ENCODE measurements at regions not wholly inside any gene's neighbourhood (a gene's known extent, or its start where the extent isn't known, plus 50 kb on each side); places are given as distances from the start of the nearest gene placed in this dataset.
"Not testable (repeated sequence)": the region's sequence is repeated elsewhere in the genome, so short reads cannot be mapped to it uniquely, and the experiment has no call there.

DNA sequence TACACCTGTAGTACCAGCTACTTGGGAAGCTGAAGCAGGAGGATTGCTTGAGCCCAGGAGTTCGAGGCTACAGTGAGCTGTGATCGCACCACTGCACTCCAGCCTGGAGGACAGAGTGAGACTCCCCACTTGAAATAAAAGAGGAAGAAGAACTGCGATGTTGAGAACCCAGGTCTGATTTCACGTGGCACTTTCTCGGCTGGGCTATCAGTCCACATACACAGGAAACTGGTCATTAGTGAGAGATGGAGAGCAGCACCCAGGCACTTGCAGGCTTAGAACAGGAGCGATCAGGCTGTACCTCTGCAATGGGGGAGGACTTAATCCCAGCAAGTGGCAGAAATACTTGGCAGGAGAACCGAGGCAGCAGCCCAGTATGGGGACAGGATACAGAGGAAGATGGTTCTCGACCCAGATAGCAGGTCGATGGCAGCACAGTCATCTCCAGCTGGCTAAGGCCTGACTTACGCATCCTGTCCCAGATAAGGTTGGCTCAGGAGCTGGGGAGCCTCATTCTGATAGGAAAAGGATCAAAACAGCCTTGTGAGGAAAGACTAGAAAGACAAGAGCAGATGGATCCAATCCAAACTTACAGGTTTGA, 487.7 kb upstream of the AUTS2 start:
- TF ChIP-seq POLR2A (IDR thresholded peaks at IDR 0.05), result no peak
- no peak for TF ChIP-seq POLR2AphosphoS5 (IDR thresholded peaks at IDR 0.05)
- no peak for TF ChIP-seq CTCF (IDR thresholded peaks at IDR 0.05)
- H3K36me3 ChIP-seq, result no peaks in the 10 kb centered on the region
- no peaks in the 10 kb centered on the region for H3K9me3 ChIP-seq
- H3K27me3 ChIP-seq, result no peaks in the 10 kb centered on the region
- peaks cover 0 to 5% (median 0%) of the 10 kb centered on the region in 3 donors for H3K4me1 ChIP-seq
- H3K27ac ChIP-seq, result no peak overlapping the region
- 75 to 89% methylated on average over 7 to 10 of the region's 10 CpGs for WGBS, 2 donors (ENCODE audit: low coverage in 1 of 2)
- H3K4me3 ChIP-seq, result no peak overlapping the region
- ATAC-seq, result no peak

- Histone ChIP-seq H3K4me3 (no peak overlapping the region), H3K27me3 (no peaks in the 10 kb centered on the region), H3K27ac (no peak overlapping the region), H3K9me3 (no peaks in the 10 kb centered on the region), H3K36me3 (no peaks in the 10 kb centered on the region), H3K4me1 (peaks cover 0 to under 1% (median 0%) of the 10 kb centered on the region in 3 donors)
- TF ChIP-seq POLR2AphosphoS5 (IDR thresholded peaks at IDR 0.05), result no peak
- no peak for TF ChIP-seq CTCF (IDR thresholded peaks at IDR 0.05)
- no peak for TF ChIP-seq EP300 (IDR thresholded peaks at IDR 0.05)
- TF ChIP-seq POLR2A (IDR thresholded peaks at IDR 0.05), result no peak
- WGBS, 2 donors (ENCODE audit: low coverage in 1 of 2), result 29 to 43% methylated on average over 2 of the region's 2 CpGs
- no peak for ATAC-seq
These were observed 483.9 kb upstream of the AUTS2 start for GRCh38 chr7:69114374-69114773.

GRCh38 chr7:69115788-69116187, 482.5 kb upstream of the AUTS2 start:
- Histone ChIP-seq H3K27me3 (no peaks in the 10 kb centered on the region), H3K9me3 (no peaks in the 10 kb centered on the region), H3K36me3 (no peaks in the 10 kb centered on the region), H3K4me3 (no peak overlapping the region), H3K4me1 (no peaks in the 10 kb centered on the region), H3K27ac (no peak overlapping the region)
- TF ChIP-seq CTCF (IDR thresholded peaks at IDR 0.05) (no peak), POLR2A (IDR thresholded peaks at IDR 0.05) (no peak), EP300 (IDR thresholded peaks at IDR 0.05) (no peak), POLR2AphosphoS5 (IDR thresholded peaks at IDR 0.05) (no peak)
- no peak for ATAC-seq
- 35 to 45% methylated on average over 3 of the region's 3 CpGs for WGBS, 2 donors (ENCODE audit: low coverage in 1 of 2)

- not testable (repeated sequence) for H3K9me3 ChIP-seq, H3K4me1 ChIP-seq, H3K27me3 ChIP-seq, H3K4me3 ChIP-seq, ATAC-seq, H3K27ac ChIP-seq, H3K36me3 ChIP-seq
- 64 to 84% methylated on average over 4 of the region's 4 CpGs for WGBS, 2 donors (ENCODE audit: low coverage in 1 of 2)
These were observed 482.1 kb upstream of the AUTS2 start for GRCh38 chr7:69116196-69116595.

- H3K27me3 ChIP-seq, result no peaks in the 10 kb centered on the region
- ATAC-seq, result no peak
- H3K4me1 ChIP-seq, result peaks cover 0 to 8% (median 0%) of the 10 kb centered on the region in 3 donors
- no peak for TF ChIP-seq POLR2A (IDR thresholded peaks at IDR 0.05)
- TF ChIP-seq POLR2AphosphoS5 (IDR thresholded peaks at IDR 0.05), result no peak
- TF ChIP-seq CTCF (IDR thresholded peaks at IDR 0.05), result no peak
- TF ChIP-seq EP300 (IDR thresholded peaks at IDR 0.05), result no peak
- H3K36me3 ChIP-seq, result no peaks in the 10 kb centered on the region
- WGBS, 2 donors (ENCODE audit: low coverage in 1 of 2), result 45 to 78% methylated on average over 4 to 5 of the region's 7 CpGs
- H3K9me3 ChIP-seq, result no peaks in the 10 kb centered on the region
- H3K4me3 ChIP-seq, result no peak overlapping the region
- no peak overlapping the region for H3K27ac ChIP-seq
These were observed 475.3 kb upstream of the AUTS2 start for GRCh38 chr7:69122953-69123352.

Measured in gastroesophageal sphincter (tissue), 4 donors.